ENCODE measurements at regions not wholly inside any gene's neighbourhood (a gene's known extent, or its start where the extent isn't known, plus 50 kb on each side); places are given as distances from the start of the nearest gene placed in this dataset.

GRCh38 chr15:57897870-57898269, 167.6 kb downstream of the ALDH1A2 start:
- TF ChIP-seq, protein P1, sequence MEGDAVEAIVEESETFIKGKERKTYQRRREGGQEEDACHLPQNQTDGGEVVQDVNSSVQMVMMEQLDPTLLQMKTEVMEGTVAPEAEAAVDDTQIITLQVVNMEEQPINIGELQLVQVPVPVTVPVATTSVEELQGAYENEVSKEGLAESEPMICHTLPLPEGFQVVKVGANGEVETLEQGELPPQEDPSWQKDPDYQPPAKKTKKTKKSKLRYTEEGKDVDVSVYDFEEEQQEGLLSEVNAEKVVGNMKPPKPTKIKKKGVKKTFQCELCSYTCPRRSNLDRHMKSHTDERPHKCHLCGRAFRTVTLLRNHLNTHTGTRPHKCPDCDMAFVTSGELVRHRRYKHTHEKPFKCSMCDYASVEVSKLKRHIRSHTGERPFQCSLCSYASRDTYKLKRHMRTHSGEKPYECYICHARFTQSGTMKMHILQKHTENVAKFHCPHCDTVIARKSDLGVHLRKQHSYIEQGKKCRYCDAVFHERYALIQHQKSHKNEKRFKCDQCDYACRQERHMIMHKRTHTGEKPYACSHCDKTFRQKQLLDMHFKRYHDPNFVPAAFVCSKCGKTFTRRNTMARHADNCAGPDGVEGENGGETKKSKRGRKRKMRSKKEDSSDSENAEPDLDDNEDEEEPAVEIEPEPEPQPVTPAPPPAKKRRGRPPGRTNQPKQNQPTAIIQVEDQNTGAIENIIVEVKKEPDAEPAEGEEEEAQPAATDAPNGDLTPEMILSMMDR (IDR thresholded peaks at IDR 0.05; ENCODE audit: insufficient read depth, low read length, poor library complexity, severe bottlenecking): no peak
- TF ChIP-seq EZH2phosphoT487 (conservative IDR thresholded peaks at IDR 0.05; ENCODE audit: low read length): no peak
